ENCODE measurements at regions not wholly inside any gene's neighbourhood (a gene's known extent, or its start where the extent isn't known, plus 50 kb on each side); places are given as distances from the start of the nearest gene placed in this dataset.
A peak's percentile ranks its signal among the peaks of the same experiment; 100 is the strongest.

GRCh38 chr20:53711333-53712211 is 117.9 kb upstream of the ZNF217 start:
- Mint-ChIP-seq H3K27me3 (no peaks in the 10 kb centered on the region), H3K9me3 (no peaks in the 10 kb centered on the region), H3K36me3 (ENCODE audit: low read depth) (no peaks in the 10 kb centered on the region), H3K4me1 (ENCODE audit: low read depth) (peaks cover 49% of the 10 kb centered on the region), H3K27ac (peak overlapping the region; percentile 37), H3K4me3 (no peak overlapping the region)
- no peak for DNase-seq

DNA sequence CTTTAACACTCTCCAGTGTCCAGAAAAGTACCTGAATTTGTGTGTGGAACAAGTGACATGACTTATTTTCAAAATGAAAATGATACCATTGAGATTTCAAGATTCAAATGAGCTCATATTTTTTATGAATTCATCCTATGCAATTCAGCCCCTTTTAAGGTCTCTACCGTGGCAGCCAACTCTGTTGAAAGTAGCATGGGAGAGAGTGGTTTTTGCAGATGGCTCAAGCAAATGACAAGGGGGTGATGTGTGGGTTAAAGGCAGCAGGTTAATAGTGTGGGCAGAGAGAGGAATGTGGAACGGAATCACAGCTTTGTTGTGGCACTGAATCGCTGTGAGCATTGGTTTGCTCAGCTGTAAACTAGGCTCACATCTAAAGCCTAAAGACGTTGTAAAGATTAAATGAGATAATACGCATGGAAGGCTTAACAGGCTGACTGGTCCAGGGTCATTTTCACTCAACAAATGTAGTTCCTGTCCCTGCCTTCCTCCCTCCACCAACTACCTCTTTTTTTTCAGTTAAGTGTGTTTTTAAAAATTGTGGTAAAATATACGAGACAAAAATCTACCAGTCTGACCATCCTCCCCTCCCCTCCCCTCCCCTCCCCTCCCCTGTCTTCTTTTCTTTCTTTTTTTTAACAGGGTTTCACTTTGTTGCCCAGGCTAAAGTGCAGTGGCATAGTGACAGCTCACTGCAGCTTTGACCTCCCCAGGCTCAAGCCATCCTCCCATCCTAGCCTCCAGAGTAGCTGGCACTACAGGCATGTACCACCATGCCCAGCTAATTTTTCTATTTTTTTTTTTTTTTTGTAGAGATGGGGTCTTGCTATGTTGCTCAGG is 114.7 kb upstream of the ZNF217 start:
- Mint-ChIP-seq H3K36me3 (ENCODE audit: low read depth) (no peaks in the 10 kb centered on the region), H3K4me1 (ENCODE audit: low read depth) (peaks cover 57% of the 10 kb centered on the region), H3K9me3 (no peaks in the 10 kb centered on the region), H3K4me3 (peak overlapping the region; percentile 53), H3K27me3 (no peaks in the 10 kb centered on the region), H3K27ac (peak overlapping the region; percentile 94)
- peak; percentile 54 for DNase-seq

- Mint-ChIP-seq H3K4me3 (peak overlapping the region; percentile 53), H3K9me3 (no peaks in the 10 kb centered on the region), H3K27me3 (no peaks in the 10 kb centered on the region), H3K27ac (peak overlapping the region; percentile 94), H3K4me1 (ENCODE audit: low read depth) (peaks cover 57% of the 10 kb centered on the region), H3K36me3 (ENCODE audit: low read depth) (no peaks in the 10 kb centered on the region)
- no peak for DNase-seq
These were observed 113.9 kb upstream of the ZNF217 start for GRCh38 chr20:53707371-53708055.

DNA sequence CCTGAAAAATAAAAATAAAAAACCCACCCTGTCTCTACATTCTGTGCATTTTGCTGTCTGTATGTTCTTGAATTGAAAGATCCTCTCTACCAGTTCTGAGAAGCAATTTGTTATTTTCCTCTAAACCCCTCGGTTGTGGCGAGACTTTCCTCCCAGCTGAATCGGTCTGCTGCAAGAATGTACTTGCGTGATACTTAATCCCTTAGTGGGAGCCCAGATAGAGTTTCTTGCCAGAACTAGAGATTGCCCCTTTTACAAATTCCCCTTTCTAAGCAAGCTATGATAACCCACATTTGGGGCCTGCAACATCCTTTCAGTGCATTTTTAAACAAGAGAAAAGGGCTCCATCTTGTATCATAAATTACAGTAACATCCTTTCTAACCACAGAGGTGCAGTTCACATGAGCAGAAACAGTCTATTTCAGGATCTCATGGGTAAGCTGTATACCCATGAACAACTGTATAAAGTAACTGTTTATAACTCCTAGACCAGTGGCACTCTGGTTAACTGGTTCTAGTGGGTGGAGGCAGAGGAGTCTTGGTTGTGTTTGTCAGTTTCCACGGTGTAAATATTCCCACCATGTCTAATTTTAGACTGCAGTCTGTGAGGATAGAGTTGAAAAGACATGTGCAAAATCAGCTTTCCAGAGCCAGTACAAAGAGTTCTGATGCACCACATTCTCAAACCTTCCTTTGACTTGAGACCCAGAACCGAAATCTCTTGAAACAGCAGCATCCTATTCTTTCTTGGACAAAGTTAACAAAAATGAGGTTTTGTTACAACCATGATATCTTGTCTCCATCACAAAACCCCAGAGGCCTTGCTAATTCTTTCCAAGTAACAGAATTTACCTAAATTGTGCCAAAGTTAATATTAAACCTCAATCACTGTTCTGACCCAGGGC is 113.1 kb upstream of the ZNF217 start:
- H3K4me3 Mint-ChIP-seq, result peak overlapping the region; percentile 53
- H3K36me3 Mint-ChIP-seq (ENCODE audit: low read depth), result no peaks in the 10 kb centered on the region
- H3K27me3 Mint-ChIP-seq, result no peaks in the 10 kb centered on the region
- no peak for DNase-seq
- H3K27ac Mint-ChIP-seq, result peak overlapping the region; percentile 94
- peaks cover 51% of the 10 kb centered on the region for H3K4me1 Mint-ChIP-seq (ENCODE audit: low read depth)
- H3K9me3 Mint-ChIP-seq, result no peaks in the 10 kb centered on the region

- H3K36me3 Mint-ChIP-seq (ENCODE audit: low read depth), result no peaks in the 10 kb centered on the region
- peak overlapping the region; percentile 94 for H3K27ac Mint-ChIP-seq
- no peaks in the 10 kb centered on the region for H3K27me3 Mint-ChIP-seq
- no peak for DNase-seq
- no peaks in the 10 kb centered on the region for H3K9me3 Mint-ChIP-seq
- H3K4me1 Mint-ChIP-seq (ENCODE audit: low read depth), result peaks cover 49% of the 10 kb centered on the region
- H3K4me3 Mint-ChIP-seq, result peak overlapping the region; percentile 53
These were observed 112.4 kb upstream of the ZNF217 start for GRCh38 chr20:53706008-53706465.

- Mint-ChIP-seq H3K9me3 (no peaks in the 10 kb centered on the region), H3K27ac (no peak overlapping the region), H3K4me3 (no peak overlapping the region), H3K27me3 (no peaks in the 10 kb centered on the region), H3K36me3 (ENCODE audit: low read depth) (no peaks in the 10 kb centered on the region), H3K4me1 (ENCODE audit: low read depth) (peaks cover 36% of the 10 kb centered on the region)
- no peak for DNase-seq
These were observed 109.0 kb upstream of the ZNF217 start for GRCh38 chr20:53702617-53703016.

- no peaks in the 10 kb centered on the region for H3K9me3 Mint-ChIP-seq
- H3K4me3 Mint-ChIP-seq, result no peak overlapping the region
- H3K27ac Mint-ChIP-seq, result no peak overlapping the region
- DNase-seq, result no peak
- no peaks in the 10 kb centered on the region for H3K27me3 Mint-ChIP-seq
- no peaks in the 10 kb centered on the region for H3K36me3 Mint-ChIP-seq (ENCODE audit: low read depth)
- peaks cover 17% of the 10 kb centered on the region for H3K4me1 Mint-ChIP-seq (ENCODE audit: low read depth)
These were observed 106.3 kb upstream of the ZNF217 start for GRCh38 chr20:53699906-53700305.

DNA sequence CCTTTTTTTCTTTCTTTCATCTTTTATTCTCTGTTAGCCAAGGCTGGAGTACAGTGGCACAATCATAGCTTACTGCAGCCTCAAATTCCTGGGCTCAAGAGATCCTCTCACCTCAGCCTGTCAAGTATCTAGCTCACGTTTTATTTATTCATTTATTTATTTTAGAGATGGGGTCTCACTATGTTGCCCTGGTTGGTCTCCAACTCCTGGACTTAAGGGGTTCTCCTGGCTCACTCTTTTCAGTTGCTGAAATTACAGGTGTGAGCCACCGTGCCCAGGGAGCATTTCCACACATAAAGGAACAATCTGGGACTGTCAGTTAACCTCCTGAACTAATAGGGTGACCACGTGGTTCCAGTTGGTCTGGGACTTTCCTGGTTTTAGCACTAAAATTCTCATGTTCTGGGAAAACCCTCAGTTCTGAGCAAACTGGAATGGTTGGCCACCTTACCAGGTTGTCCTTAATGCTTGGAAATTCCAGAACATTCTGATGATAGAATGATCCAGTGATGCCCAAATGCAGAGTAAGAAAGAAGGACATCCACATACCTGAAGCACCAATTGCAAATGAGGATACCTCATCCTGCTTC is 105.5 kb upstream of the ZNF217 start:
- no peak for DNase-seq
- H3K4me1 Mint-ChIP-seq (ENCODE audit: low read depth), result peaks cover 15% of the 10 kb centered on the region
- no peaks in the 10 kb centered on the region for H3K36me3 Mint-ChIP-seq (ENCODE audit: low read depth)
- no peaks in the 10 kb centered on the region for H3K27me3 Mint-ChIP-seq
- no peak overlapping the region for H3K4me3 Mint-ChIP-seq
- no peak overlapping the region for H3K27ac Mint-ChIP-seq
- no peaks in the 10 kb centered on the region for H3K9me3 Mint-ChIP-seq

GRCh38 chr20:53698371-53698978 is 104.8 kb upstream of the ZNF217 start:
- H3K27me3 Mint-ChIP-seq, result no peaks in the 10 kb centered on the region
- DNase-seq, result no peak
- peaks cover 16% of the 10 kb centered on the region for H3K4me1 Mint-ChIP-seq (ENCODE audit: low read depth)
- no peak overlapping the region for H3K4me3 Mint-ChIP-seq
- H3K9me3 Mint-ChIP-seq, result no peaks in the 10 kb centered on the region
- no peak overlapping the region for H3K27ac Mint-ChIP-seq
- H3K36me3 Mint-ChIP-seq (ENCODE audit: low read depth), result no peaks in the 10 kb centered on the region

- Mint-ChIP-seq H3K27ac (no peak overlapping the region), H3K27me3 (no peaks in the 10 kb centered on the region), H3K4me3 (no peak overlapping the region), H3K9me3 (no peaks in the 10 kb centered on the region), H3K36me3 (ENCODE audit: low read depth) (no peaks in the 10 kb centered on the region), H3K4me1 (ENCODE audit: low read depth) (peaks cover 30% of the 10 kb centered on the region)
- DNase-seq, result no peak
These were observed 102.3 kb upstream of the ZNF217 start for GRCh38 chr20:53695797-53696527.

DNA sequence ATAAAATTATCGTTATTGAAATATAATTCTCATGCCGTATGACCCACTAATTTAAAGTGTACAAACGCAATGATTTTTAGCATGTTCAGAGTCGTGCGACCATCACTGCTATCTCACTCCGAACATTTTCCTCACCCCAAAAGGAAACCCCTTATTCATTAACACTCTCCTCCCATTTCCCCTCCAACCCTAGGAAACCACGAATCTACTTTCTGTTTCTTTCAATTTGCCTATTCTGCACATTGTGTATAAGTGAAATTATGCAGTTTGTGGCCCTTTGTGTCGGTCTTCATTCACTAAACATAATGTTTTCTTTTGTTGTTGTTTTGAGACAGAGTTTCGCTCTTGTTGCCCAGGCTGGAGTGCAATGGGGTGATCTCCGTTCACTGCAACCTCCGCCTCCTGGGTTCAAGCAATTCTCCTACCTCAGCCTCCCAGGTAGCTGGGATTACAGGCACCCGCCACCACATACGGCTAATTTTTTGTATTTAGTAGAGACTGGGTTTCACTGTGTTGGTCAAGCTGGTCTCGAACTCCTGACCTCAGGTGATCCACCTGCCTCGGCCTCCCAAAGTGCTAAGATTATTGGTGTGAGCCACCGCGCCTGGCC is 99.7 kb upstream of the ZNF217 start:
- no peak for DNase-seq
- H3K9me3 Mint-ChIP-seq, result no peaks in the 10 kb centered on the region
- peaks cover 28% of the 10 kb centered on the region for H3K4me1 Mint-ChIP-seq (ENCODE audit: low read depth)
- H3K27ac Mint-ChIP-seq, result peak overlapping the region; percentile 44
- no peaks in the 10 kb centered on the region for H3K36me3 Mint-ChIP-seq (ENCODE audit: low read depth)
- H3K4me3 Mint-ChIP-seq, result peak overlapping the region; percentile 53
- no peaks in the 10 kb centered on the region for H3K27me3 Mint-ChIP-seq

GRCh38 chr20:53692465-53693067 is 98.9 kb upstream of the ZNF217 start:
- H3K4me3 Mint-ChIP-seq, result peak overlapping the region; percentile 53
- no peaks in the 10 kb centered on the region for H3K36me3 Mint-ChIP-seq (ENCODE audit: low read depth)
- DNase-seq, result no peak
- H3K27ac Mint-ChIP-seq, result peak overlapping the region; percentile 26
- H3K4me1 Mint-ChIP-seq (ENCODE audit: low read depth), result peaks cover 33% of the 10 kb centered on the region
- H3K27me3 Mint-ChIP-seq, result no peaks in the 10 kb centered on the region
- H3K9me3 Mint-ChIP-seq, result no peaks in the 10 kb centered on the region

All from activated T-cell treated with anti-CD3 and anti-CD28 coated beads, Interleukin-2, amount 50 U/mL, for 24 hours (primary cell).